ENCODE measurements at regions not wholly inside any gene's neighbourhood (a gene's known extent, or its start where the extent isn't known, plus 50 kb on each side); places are given as distances from the start of the nearest gene placed in this dataset.

DNA sequence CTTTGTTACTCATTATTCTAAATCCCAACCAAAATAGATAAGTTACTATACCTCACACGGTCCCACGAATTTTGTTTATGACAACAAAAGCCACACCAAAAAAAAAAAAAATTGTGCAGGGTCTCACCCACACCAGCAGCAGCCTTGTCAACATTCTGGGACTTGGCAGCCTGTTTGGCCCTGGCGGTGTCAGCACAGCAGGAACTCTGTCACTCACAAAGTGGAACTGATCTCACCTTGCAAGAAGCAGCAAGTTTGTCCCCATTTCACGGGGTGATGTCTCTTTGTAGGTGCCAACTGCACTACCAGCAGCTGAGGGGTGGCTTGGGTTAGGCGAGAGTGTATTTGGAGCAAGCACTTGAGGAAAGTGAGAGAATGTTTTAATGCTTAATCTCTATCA lies 75.0 kb upstream of the CHRM3 start:
- Histone ChIP-seq H3K4me3 (no peak overlapping the region), H3K36me3 (replicated peaks in 1 of 2) (no peaks in the 10 kb centered on the region), H3K27me3 (no peaks in the 10 kb centered on the region), H3K4me1 (replicated peaks in 1 of 2) (no peaks in the 10 kb centered on the region), H3K27ac (no peak overlapping the region), H3K9me3 (replicated peaks in 1 of 3) (no peaks in the 10 kb centered on the region)
- DNase-seq: no peak
- 73 to 80% (median 75%) methylated on average over 5 of the region's 5 CpGs for WGBS, 4 donors
- TF ChIP-seq POLR2A (IDR thresholded peaks at IDR 0.05): no peak
- TF ChIP-seq, protein P1, sequence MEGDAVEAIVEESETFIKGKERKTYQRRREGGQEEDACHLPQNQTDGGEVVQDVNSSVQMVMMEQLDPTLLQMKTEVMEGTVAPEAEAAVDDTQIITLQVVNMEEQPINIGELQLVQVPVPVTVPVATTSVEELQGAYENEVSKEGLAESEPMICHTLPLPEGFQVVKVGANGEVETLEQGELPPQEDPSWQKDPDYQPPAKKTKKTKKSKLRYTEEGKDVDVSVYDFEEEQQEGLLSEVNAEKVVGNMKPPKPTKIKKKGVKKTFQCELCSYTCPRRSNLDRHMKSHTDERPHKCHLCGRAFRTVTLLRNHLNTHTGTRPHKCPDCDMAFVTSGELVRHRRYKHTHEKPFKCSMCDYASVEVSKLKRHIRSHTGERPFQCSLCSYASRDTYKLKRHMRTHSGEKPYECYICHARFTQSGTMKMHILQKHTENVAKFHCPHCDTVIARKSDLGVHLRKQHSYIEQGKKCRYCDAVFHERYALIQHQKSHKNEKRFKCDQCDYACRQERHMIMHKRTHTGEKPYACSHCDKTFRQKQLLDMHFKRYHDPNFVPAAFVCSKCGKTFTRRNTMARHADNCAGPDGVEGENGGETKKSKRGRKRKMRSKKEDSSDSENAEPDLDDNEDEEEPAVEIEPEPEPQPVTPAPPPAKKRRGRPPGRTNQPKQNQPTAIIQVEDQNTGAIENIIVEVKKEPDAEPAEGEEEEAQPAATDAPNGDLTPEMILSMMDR (IDR thresholded peaks at IDR 0.05): no peak
- intact Hi-C loops (cut with DNase I): no loop called here

DNA sequence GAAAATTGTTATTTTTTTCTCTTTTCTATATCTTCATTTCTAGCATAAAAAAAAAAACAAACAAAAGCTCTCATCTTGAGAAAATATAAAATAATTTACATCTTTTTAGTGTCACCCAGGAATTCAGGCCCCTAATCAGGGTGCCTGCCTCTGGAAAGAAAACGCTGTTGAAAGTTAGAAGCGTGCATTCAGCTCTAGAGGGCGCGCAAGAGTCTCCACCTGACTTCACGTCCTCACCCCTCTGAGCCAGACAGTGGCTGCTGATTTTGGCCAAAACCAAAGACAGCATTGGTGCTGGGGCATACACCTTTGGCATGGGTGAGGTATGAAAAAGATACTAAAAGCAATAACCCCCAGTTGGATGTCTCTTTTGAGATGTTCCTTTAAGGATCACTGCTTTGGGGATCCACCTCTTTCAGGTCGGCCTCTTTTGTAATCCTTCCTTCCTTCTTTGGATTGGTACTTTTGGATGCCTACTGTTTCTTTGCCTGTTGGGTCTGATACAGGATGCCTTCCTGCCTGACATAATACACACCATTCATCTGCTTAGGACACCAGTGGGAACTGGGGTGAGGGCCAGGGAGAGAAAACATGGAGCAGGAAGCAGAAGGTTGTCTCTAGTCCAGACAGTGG lies 77.6 kb upstream of the CHRM3 start:
- H3K27me3 ChIP-seq: no peaks in the 10 kb centered on the region
- no peak overlapping the region for H3K27ac ChIP-seq
- intact Hi-C loops (cut with DNase I): no loop called here
- TF ChIP-seq, protein P1 (IDR thresholded peaks at IDR 0.05): peak in 4 of 6 experiments; percentile 2 to 35 (median 18)
- TF ChIP-seq POLR2A (IDR thresholded peaks at IDR 0.05): no peak
- no peak overlapping the region for H3K4me3 ChIP-seq
- no peaks in the 10 kb centered on the region for H3K9me3 ChIP-seq (replicated peaks in 1 of 3)
- H3K36me3 ChIP-seq (replicated peaks in 1 of 2): no peaks in the 10 kb centered on the region
- DNase-seq: peak in 3 of 7 donors; percentile 15 to 54 (median 22)
- no peaks in the 10 kb centered on the region for H3K4me1 ChIP-seq (replicated peaks in 1 of 2)
- WGBS, 4 donors: 41 to 53% (median 44%) methylated on average over 6 of the region's 6 CpGs

DNA sequence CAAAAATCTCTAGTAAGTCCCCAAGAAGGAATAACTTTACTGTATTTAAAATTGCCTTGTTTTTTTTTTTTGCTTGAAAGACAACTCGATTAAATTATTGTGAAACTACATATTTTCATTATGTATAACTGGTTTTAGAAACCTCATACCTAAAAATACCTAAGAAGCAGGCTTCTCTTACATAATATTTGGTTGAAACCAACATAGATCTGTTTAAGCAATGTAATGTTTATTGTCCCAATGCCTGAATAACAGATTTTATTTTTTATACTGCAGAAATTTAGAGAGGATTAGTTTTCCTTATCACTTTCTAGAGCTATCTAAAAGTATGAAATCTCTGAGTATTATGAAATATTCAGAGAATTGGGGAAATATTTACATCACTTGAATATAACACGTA lies 78.5 kb upstream of the CHRM3 start:
- TF ChIP-seq POLR2A (IDR thresholded peaks at IDR 0.05): no peak
- TF ChIP-seq, protein P1 (IDR thresholded peaks at IDR 0.05): no peak
- Histone ChIP-seq H3K4me3 (no peak overlapping the region), H3K27me3 (no peaks in the 10 kb centered on the region), H3K27ac (no peak overlapping the region), H3K4me1 (replicated peaks in 1 of 2) (no peaks in the 10 kb centered on the region), H3K9me3 (replicated peaks in 1 of 3) (no peaks in the 10 kb centered on the region), H3K36me3 (replicated peaks in 1 of 2) (no peaks in the 10 kb centered on the region)
- DNase-seq: no peak
- WGBS, 4 donors: 36 to 64% (median 41%) methylated on average over 2 of the region's 2 CpGs
- intact Hi-C loops (cut with DNase I): no loop called here

DNA sequence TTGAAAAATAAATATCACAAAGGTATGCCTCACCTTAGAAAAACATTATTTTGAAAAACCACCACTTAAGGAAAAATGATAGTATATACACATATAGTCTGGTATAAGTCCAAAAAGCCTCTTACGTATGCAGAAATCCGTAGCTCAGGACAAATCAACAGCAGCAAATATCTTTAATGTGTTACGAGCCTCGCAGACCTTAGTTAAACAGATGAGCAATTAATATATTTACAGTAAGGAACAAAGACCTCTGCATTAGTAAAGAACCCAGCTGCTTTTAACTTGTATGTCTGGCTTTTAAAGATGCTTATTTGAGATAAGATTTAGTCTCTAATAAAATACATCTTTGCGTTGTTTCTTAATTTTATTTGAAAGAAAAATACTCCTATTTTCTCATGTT lies 79.9 kb upstream of the CHRM3 start:
- Histone ChIP-seq H3K36me3 (replicated peaks in 1 of 2) (no peaks in the 10 kb centered on the region), H3K9me3 (replicated peaks in 1 of 3) (no peaks in the 10 kb centered on the region), H3K27ac (no peak overlapping the region), H3K27me3 (no peaks in the 10 kb centered on the region), H3K4me3 (no peak overlapping the region), H3K4me1 (replicated peaks in 1 of 2) (no peaks in the 10 kb centered on the region)
- TF ChIP-seq POLR2A (IDR thresholded peaks at IDR 0.05): no peak
- TF ChIP-seq, protein P1 (IDR thresholded peaks at IDR 0.05): no peak
- intact Hi-C loops (cut with DNase I): no loop called here
- WGBS, 4 donors: 69 to 86% (median 77%) methylated on average over 5 of the region's 5 CpGs
- no peak for DNase-seq

Data from adrenal gland (tissue), 9 donors.